ENCODE measurements at regions not wholly inside any gene's neighbourhood (a gene's known extent, or its start where the extent isn't known, plus 50 kb on each side); places are given as distances from the start of the nearest gene placed in this dataset.

DNA sequence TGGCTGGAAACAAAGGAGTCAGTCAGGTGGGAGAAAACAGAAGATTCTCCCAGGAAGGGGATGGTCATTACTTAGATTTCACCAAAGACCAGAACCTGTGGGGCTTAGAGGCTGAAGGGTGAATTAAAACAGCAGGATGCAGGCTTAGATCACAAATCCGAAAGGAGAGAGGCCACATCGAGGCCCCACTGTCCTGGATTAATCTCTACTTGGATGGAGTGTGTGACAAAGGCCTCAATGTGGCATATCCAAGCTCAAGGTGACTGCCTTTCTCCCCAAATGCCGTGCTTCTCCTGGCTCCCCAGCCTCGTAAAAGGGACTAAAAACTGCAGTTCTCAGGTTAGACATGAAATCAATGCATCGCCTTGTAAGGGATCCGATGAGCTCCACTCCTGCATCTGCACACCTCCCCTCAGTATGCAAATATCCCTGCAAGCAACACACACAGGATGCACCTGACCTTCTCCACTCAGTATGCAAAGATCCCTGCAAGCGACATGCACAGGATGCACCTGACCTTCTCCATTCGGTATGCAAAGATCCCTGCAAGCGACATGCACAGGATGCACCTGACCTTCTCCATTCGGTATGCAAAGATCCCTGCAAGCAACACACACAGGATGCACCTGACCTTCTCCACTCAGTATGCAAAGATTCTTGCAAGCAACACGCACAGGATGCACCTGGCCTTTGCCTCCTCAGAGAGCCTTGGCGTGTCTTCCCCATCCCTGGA, 447.4 kb downstream of the BRD1 start:
- DNase-seq: no peak

DNA sequence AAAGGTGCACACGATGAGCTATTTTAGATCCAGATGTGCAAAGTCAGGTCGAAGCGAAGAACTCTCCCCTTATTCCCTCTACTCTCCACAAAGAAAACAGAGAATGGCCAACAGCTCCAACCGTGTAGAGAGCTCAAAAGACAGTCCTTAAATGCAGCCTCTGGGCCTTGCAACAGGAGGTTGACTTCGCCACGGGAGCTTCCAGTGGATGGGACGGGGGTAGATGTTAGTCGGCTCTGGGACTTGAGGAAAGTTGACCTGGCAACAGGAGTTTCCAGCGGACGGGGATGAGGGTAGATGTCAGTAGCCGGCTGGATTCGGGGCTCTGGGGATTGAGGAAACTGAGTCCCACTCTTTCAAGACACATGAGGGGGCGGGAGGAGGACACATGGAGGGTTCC, 450.4 kb downstream of the BRD1 start:
- DNase-seq: no peak

DNA sequence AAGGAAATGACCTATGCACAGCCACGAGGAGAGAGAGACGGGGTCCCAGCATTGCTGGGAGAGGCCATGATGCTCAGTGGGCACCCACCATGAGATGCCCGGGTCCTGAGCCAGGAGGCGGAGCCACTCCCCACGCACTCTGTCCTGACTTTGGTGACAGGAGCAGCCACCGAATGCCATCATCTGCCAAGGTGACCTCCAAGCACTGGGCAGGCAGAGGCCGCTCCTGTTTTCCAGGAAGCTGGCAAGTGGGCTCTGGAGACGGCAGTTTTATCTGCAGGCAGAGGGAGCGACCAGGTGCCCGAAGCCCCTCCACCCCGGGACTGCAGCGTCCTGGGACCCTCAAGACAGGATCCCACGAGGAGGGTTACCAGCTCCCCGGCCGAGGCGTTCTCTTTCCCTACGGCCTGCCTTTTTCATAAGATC, 453.9 kb downstream of the BRD1 start:
- no peak for DNase-seq

- DNase-seq: no peak
Observed at GRCh38 chr22:49373289-49373666, 454.4 kb downstream of the BRD1 start.

DNA sequence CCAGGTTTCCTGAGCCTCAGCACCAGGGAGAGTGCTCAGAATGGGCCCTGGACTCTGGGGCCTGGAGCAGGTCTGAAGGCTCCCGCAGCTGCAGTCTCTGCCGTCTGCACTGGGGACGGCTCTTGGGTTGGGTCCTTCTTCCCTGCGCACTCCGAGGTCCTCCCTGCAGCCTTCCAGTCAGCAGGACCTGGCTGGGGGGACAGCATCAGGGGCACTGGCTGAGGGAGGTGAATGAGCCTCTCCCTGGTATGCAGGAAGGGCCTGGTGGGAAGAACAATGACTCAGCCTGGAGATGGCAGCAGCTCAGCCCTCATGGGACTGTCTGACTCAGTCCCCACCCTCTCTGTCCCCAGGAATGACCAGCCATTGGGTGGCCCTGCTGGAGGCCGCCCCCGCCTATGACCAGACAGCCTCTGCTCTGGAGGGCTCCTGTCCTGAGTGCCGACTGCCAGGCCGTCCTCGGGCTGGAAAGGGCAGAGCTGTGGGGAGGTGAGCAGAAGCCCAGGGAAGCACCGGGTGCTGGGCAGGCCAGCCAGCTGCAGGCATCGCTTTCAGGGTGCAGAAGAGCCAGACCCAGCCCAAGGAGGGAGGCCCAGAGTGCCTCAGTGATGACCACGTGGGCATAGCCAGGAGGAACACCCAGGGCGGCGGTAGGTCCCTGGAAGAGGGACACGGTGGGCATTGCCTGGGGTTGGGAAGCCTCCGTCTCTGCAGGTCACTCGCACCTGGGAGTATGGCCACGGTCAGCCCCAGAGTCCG, 455.0 kb downstream of the BRD1 start:
- peak; percentile 6 for DNase-seq

DNA sequence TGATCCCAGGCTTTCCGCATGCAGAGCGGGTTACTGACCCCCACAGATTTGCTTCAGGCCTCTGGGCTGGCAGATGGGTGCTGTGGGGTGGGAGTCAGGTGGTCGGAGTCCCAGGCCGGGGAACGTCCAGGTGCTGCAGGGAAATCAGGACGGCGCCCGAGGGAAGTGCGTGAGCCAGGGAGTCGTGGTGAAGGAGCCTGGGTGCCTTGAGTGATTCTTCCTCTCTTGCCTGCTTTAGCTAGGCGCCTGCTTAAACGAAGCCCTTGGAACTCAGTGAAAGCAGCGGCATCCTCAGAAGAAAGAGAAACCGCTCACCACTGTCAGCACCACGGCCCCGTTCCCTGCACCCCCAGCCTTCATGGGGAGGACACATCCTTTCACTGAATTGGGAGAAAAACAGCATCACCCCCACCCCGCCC, 455.6 kb downstream of the BRD1 start:
- DNase-seq: no peak

GRCh38 chr22:49371325-49372110, 456.2 kb downstream of the BRD1 start:
- DNase-seq: no peak

- no peak for DNase-seq
Observed at GRCh38 chr22:49370627-49371301, 456.9 kb downstream of the BRD1 start.

DNA sequence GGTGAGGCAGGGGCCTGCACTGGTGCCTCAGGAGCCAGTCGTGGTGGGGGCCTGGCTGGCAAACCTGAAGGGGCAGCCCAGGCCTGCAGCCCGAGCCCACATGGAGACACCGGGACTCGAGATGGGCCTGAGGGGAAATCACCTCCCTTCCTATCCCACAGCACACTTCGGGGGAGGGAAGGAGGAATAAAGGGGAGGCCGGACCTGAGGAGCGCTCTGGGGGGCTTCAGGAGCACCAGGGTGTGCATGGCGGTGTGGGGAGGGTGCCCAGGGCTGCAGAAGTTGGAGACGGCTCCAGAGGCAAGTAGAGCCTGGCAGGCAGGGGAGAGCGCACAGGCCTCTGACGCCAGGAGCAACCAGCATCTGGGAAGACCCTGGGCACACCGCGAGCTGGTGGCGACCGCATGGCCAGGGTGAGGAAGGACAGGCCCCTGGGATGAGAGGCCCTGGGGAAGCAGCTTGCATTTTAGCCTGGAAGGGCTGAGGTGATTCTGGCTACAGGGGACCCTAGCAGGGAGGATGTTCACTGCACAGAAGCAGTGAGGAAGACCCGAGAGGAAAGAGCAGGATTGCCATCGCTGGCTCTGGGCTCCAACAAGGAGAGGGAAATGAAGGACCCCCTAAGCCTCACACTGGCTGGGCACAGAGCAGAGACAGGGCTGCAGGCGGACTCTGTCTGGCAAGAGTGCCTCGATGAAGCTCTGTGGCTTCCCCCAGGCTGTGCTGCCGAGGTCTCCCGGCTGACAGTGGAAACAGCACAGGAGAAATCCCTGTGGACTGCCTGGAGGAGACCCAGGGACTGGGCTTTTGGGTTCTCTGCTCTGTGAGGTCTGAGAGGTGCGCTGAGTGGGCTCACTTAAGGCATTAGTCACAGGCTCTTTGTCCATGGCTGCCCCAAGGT, 457.7 kb downstream of the BRD1 start:
- no peak for DNase-seq

DNA sequence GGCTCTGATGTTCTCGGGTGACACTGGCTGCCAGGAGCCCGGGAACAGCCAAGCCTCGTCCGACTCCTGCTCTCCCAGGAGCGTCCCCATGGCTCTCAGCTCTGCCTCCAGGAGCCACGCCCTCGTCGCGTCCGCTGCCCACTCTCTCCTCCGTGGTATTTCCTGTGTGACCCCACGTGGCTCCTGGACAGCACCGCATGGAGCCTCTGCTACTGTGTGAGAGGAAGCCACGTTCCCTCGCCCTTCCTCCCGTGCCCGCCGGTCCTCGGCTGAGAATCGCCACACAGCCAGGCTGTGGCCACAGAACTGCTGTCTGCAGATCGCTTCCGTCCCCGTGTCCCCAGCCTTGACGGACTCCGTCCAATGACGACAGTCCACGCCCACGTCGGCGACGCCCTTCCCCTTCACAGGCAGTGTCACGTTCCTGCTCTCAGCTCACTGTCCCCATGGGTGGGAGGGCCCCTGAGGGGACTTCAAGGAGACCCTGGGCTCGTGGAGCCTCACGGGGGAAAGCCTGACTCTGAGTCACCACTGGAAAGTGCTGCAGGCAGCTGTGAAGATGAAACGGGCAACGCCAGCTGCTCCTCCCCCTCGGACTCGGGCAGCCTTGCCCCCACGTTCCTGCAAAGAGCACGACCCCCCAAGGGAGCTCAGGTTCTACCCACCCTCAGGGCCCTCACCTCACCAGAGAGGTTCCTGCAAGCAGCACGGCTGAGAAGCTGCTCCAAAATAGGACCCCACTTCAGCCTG, 458.5 kb downstream of the BRD1 start:
- DNase-seq: no peak

DNA sequence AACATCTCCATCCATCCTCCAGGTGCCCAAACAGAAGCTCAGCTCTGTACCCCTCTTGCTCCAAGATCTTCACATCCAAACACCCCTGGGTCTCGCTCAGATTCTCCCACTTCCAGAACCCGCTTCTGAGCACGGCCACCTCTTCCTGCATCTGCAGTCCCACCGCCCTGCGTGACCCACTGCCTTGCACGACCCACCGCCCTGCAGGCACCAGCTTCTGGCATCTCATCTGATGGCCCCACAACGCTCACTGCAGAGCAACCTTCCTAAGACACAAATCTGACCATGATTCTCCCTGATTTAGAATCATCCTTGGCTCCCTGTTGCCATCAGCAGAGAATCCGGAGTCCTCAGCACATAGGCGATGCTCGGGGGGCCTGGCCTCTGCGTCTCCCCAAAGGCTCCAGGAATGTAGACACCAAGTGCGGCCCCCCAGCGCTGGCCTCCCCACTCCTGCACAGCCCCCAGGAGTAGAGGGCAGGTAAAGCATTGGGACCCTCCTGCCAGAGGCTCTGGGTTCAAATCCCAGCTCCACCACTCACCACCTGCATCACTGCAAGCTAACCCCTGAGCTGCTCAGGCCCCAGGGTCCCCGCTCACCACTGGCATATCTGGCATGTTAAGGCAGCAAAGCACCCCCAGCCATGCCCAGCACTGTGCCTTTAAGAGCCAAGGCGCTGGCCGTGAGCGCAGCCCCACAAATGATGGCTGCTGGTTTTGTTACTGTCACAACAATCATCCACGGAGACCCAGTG, 459.3 kb downstream of the BRD1 start:
- no peak for DNase-seq

DNA sequence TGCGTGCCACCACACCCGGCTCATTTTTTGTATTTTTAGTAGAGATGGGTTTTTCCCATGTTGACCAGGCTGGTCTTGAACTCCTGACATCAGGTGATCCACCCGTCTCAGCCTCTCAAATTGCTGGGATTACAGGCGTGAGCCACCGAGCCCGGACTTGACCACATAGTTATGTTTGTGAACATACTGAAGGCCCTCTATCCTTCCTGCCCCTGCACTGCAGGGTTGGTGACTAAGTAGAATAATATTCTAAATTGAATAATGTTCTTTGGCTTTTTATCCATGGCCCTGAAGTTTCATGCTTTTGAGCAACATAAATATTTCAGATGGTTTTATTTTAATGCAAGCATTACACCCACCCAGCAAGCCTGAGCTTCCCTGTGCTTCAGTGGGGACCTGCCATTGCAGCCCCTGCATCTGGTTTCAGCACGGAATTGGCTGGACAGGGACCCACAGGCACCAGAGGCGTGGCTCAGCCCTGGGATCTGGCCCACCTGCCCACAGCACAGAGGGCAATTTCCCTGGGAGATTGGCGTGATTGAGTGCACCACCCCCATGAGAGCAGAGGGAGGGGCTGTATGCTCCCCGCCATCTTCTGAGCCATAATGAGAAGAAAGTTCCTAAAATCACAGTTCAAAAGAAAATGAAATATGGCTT, 460.5 kb downstream of the BRD1 start:
- DNase-seq: no peak

DNA sequence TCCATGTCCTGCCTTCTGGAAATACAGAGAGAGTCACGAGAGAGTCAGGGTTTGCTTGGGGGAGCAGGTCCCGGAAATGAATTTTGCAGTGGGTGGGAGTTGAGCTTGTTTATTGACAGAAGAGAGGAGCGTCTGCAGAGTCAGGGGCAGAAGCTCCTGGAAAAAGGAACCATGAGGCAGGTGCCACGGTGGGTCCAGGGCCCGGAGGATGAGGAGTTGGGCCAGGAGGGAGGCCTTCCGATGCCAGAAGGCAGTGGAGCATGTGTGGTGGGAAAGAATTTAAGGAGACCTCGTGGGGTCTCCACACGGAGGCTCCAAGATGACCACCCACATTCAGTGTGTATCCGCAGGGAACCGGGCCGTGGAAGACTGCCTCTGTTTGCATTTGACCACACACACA, 461.2 kb downstream of the BRD1 start:
- no peak for DNase-seq

- no peak for DNase-seq
Observed at GRCh38 chr22:49365910-49366309, 461.8 kb downstream of the BRD1 start.

DNA sequence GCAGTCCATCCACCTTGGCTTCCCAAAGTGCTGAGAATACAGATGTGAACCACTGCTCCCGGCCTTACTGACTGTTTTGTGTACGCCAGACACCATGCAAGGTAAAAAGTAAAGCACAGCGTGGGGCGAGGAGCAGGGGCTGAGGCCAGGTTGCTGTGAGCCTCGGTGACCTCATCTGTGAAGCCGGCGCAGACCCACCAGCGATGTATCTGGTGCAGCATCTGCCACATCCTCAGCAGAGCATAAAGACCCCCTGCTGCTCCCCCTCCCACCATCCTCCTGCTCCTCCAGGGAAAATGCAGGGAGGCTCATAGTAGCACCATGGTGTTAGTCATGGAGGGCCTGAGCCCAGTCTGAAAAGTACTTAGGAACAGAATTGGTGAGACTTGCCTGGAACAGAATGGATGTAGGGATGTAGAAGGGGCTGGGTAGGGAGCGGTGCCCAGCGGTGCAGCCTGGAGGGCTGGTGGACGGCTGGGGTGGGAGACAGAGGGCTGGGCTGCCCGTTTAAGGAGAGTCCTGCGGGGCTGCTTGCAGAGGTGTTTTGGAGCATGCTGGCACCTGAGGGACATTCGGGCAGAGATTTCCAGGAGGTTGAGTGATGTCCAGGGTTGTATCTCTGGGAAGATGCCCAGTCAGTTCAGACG, 462.4 kb downstream of the BRD1 start:
- DNase-seq: no peak

- no peak for DNase-seq
Observed at GRCh38 chr22:49364398-49364797, 463.3 kb downstream of the BRD1 start.

DNA sequence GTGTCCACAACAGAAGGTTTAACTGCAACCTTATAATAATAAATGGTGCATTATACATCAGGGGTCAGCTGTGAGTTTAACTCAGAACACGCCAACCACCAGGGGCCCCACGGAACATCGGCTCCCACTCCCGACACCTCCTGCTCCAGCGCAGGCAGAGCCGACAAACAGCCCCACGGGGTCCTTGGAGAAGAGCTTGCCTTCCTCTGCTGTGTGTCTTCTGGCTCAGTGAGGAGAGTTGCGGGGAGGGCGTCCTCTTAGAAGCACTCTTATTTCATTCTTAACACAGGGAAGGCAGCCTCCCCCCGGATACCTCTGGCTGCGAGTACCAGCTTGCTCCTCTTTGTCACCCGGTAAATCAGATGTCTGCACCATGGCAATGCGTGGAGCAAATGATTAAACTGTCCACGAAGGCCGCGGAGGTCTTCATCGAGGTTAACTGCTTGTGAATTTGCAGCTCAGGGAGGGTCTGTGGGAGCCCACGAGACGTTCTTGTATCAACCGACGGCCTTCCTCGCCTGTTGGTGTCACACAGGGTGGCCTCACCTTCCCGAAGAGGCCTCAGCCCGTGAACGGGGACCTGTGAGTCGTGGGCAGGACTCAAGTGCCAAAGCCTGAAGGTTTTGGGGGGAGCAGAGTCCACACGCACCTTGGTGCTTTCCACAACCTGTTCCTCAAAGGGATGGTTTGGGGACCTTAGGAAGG, 464.0 kb downstream of the BRD1 start:
- no peak for DNase-seq

GRCh38 chr22:49362211-49362839, 465.3 kb downstream of the BRD1 start:
- DNase-seq: no peak

Data from hematopoietic multipotent progenitor cell treated with erythropoietin and hydrocortisone succinate and interleukin-3 and kit ligand, for 6 days (in vitro differentiated cells).